ENCODE measurements at regions not wholly inside any gene's neighbourhood (a gene's known extent, or its start where the extent isn't known, plus 50 kb on each side); places are given as distances from the start of the nearest gene placed in this dataset.

DNA sequence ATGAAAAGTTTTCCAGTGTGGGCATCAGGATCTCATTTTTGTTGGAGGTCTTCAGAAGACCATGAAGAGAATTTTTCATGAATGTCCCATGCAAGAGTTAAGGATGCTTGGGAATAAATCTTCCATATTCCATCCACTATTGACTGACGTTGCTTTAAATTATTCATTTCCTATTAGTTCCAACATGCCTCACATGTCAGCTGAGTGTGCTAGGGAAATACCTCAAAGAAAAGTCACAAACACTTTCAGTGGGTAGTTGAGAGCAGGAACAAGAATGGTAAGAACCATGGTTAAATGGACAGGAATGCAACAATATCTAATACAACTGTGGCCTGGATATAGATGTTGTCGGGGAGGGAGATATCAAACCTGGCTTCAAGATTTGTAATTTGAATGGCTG is 610.1 kb downstream of the TECRL start:
- no peak for DNase-seq (ENCODE audit: low read depth)

GRCh38 chr4:63795301-63795700 is 613.9 kb downstream of the TECRL start:
- no peak for DNase-seq (ENCODE audit: low read depth)

- DNase-seq (ENCODE audit: low read depth), result no peak
These were observed 618.9 kb downstream of the TECRL start for GRCh38 chr4:63790377-63790776.

GRCh38 chr4:63788271-63788670 is 621.0 kb downstream of the TECRL start:
- DNase-seq (ENCODE audit: low read depth), result no peak

- DNase-seq (ENCODE audit: low read depth), result no peak
These were observed 621.9 kb downstream of the TECRL start for GRCh38 chr4:63787326-63787725.

GRCh38 chr4:63786171-63786570 is 623.1 kb downstream of the TECRL start:
- no peak for DNase-seq (ENCODE audit: low read depth)

DNA sequence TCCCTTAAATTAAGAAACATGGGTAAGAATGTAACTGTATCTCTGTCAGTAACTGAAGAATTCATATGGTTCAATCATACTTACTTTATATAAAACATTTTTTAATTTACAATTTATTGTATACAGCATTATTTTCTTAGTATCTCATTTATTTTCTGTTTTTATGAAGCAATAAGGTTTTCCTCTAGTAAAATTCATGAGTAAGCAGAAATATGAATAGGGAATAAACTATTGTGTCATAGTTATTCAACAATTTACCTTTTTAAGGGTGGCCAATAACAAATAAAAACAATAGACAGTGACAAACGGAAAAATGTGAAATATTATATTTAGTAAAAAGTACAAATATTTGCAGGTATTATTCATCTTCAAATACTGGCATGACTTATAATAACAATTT is 624.4 kb downstream of the TECRL start:
- DNase-seq (ENCODE audit: low read depth), result no peak

DNA sequence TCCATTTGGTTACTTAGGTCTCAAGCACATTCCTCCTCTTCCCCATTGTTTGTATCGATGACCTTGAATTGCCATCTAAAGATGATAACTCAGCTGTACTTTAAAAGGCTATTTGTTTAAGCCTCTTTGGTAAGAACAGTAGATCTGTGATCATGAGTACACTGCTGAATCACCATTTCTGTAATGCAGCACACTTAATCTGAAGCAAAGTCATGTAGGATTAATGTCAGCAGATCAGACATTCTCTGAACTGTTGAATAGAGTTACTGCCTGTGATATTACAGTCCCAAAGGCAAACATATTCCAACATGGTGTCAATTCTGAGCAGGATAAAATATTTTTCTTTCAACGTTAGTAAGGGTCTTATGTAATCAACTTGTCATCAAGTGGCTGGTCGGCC is 631.6 kb downstream of the TECRL start:
- DNase-seq (ENCODE audit: low read depth), result no peak

DNA sequence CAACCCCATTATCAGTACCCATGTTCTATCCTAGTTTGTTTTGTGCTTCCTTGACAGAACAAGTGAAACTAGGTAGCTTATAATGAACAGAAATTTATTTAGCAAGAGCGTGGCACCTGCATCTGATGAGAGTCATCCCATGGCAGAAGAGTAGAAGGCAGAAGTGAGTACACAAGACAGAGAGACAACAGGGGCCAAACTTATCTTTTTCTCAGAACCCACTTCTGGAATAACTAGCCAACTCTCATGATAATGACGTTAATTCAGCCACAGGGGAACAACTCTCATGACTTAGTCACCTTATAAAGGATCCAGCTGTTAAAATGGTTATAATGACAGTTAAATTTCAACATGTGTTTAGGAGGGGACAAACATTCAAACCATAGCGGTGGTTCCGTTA is 644.9 kb downstream of the TECRL start:
- no peak for DNase-seq (ENCODE audit: low read depth)

GRCh38 chr4:63757929-63758328 is 651.3 kb downstream of the TECRL start:
- no peak for DNase-seq (ENCODE audit: low read depth)

- no peak for DNase-seq (ENCODE audit: low read depth)
These were observed 666.4 kb downstream of the TECRL start for GRCh38 chr4:63742882-63743281.

DNA sequence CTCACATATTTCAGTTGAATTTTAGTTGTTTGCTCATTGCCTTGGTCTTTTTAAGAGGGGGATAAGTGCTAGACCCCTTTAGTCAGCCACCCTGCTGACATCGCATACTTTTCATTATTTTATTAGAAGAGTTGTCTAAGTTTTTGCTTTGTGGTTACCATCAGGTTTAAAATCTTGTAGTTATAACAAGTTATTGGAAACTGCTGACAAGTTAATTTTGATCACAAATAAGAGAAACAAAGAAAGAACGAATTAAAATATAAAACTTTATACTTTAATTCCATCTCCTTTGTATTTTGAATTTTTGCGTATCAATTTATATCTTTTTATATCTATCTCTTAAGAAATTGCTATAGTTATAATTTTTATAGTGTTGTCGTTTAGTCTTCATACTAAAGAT is 679.7 kb downstream of the TECRL start:
- DNase-seq (ENCODE audit: low read depth), result no peak

- DNase-seq (ENCODE audit: low read depth), result no peak
These were observed 680.6 kb downstream of the TECRL start for GRCh38 chr4:63728480-63729177.

- DNase-seq (ENCODE audit: low read depth), result no peak
These were observed 691.9 kb downstream of the TECRL start for GRCh38 chr4:63717384-63717783.

GRCh38 chr4:63708661-63709060 is 700.6 kb downstream of the TECRL start:
- no peak for DNase-seq (ENCODE audit: low read depth)

- DNase-seq (ENCODE audit: low read depth), result no peak
These were observed 708.7 kb downstream of the TECRL start for GRCh38 chr4:63700569-63700968.

- no peak for DNase-seq (ENCODE audit: low read depth)
These were observed 715.9 kb downstream of the TECRL start for GRCh38 chr4:63693321-63693720.

GRCh38 chr4:63678358-63678931 is 730.8 kb downstream of the TECRL start:
- DNase-seq (ENCODE audit: low read depth), result no peak

GRCh38 chr4:63670735-63671134 is 738.5 kb downstream of the TECRL start:
- no peak for DNase-seq (ENCODE audit: low read depth)

DNA sequence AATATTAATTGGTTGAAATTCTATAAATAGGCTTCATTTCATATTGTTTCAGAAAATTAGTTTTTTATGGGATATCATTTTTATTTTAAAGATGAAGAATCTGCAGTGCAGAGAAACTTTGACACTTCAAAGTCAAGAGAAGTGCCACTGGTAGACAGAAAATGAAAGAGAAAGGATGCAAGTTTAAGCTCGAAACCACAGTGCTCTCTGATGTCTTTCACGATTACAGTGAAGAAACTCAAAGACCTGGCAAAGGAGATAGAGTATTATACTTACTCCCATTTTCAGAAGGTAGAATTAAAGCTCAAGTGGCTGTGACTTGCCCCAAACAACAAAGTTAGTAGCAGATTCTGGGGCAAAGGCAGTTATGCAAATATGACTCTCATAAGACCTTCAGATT is 745.4 kb downstream of the TECRL start:
- DNase-seq (ENCODE audit: low read depth), result no peak

DNA sequence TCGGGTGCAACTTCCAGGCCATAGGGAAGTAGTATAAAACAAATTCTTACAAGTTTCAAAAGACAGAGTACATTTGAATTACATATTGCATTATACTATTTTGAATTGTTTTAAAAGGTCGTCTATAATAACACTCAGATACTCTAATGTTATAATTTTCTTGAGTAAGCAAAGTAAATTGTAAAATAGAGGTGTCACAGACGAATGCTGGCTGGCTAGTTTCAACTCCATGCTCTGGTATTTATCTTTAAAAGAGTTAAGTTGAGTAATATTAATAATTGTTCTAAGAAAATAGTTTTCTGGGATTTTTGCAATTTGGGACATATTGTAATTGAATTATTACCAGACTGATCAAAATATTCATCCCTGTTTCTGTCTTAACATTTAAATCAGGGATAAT is 764.9 kb downstream of the TECRL start:
- no peak for DNase-seq (ENCODE audit: low read depth)

GRCh38 chr4:63637270-63637669 is 772.0 kb downstream of the TECRL start:
- no peak for DNase-seq (ENCODE audit: low read depth)

GRCh38 chr4:63632858-63633257 is 776.4 kb downstream of the TECRL start:
- DNase-seq (ENCODE audit: low read depth), result no peak

GRCh38 chr4:63620271-63620670 is 789.0 kb downstream of the TECRL start:
- DNase-seq (ENCODE audit: low read depth), result no peak
